ENCODE measurements at regions not wholly inside any gene's neighbourhood (a gene's known extent, or its start where the extent isn't known, plus 50 kb on each side); places are given as distances from the start of the nearest gene placed in this dataset.

DNA sequence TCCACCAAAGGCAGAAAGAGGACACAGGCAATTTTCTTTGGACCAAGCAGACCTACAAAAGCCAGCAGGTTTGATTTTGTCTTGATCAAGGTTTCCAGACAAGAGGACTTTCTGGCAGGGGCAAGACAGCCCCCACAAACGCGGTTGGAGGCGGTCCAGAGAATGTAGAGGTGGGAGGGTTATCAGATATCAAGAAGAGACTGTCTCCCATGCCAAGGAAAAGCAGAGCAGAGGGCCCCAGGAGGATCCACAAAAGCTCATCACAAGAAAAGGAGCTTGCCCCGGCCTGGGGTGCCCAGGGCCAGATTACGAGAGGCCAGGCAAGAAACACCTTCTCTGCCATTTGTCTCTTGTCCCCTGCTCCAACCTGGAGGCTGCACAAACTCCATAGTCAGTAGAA, 538.9 kb downstream of the BNC2 start:
- DNase-seq (ENCODE audit: low spot score) = no peak
- Histone ChIP-seq H3K9ac (ENCODE audit: low read depth in 1 of 2, low read length in 2 of 2) (no peak overlapping the region), H3K9me3 (ENCODE audit: control insufficient read depth in 4 of 4, low read length in 3 of 4) (no peaks in the 10 kb centered on the region), H3K27me3 (ENCODE audit: control insufficient read depth in 4 of 4, insufficient read depth in 4 of 4, low read length in 3 of 4) (no peaks in the 10 kb centered on the region), H3K4me1 (ENCODE audit: control insufficient read depth in 4 of 4, insufficient read depth in 4 of 4, low read length in 3 of 4) (no peaks in the 10 kb centered on the region), H3K4me3 (ENCODE audit: low read depth in 1 of 3, low read length in 3 of 3) (no peak overlapping the region), H3K27ac (ENCODE audit: low read depth in 1 of 2, low read length in 2 of 2) (no peak overlapping the region), H3K36me3 (ENCODE audit: control insufficient read depth in 4 of 4, insufficient read depth in 3 of 4, low read depth in 1 of 4, low read length in 3 of 4) (no peaks in the 10 kb centered on the region)
- WGBS = 82% methylated on average over 5 of the region's 5 CpGs
- TF ChIP-seq EGR1 (IDR thresholded peaks at IDR 0.05; ENCODE audit: low read depth in 2 of 2) = no peak
- no peak for TF ChIP-seq YY1 (IDR thresholded peaks at IDR 0.05)
- no peak for TF ChIP-seq CTCF (IDR thresholded peaks at IDR 0.05; ENCODE audit: low read depth, low read length, missing input control)
- TF ChIP-seq ATF3 (IDR thresholded peaks at IDR 0.05) = no peak
- TF ChIP-seq TAF1 (conservative IDR thresholded peaks at IDR 0.05) = no peak
- TF ChIP-seq JUND (IDR thresholded peaks at IDR 0.05) = no peak
- no peak for TF ChIP-seq HNF4A (conservative IDR thresholded peaks at IDR 0.05)
- no peak for TF ChIP-seq RXRA (IDR thresholded peaks at IDR 0.05)
- no peak for TF ChIP-seq GABPA (IDR thresholded peaks at IDR 0.05 in 1 of 2, conservative IDR thresholded peaks at IDR 0.05 in 1 of 2)
- TF ChIP-seq FOXA1 (IDR thresholded peaks at IDR 0.05) = no peak
- TF ChIP-seq, protein P1, sequence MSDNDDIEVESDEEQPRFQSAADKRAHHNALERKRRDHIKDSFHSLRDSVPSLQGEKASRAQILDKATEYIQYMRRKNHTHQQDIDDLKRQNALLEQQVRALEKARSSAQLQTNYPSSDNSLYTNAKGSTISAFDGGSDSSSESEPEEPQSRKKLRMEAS (IDR thresholded peaks at IDR 0.05) = no peak
- no peak for TF ChIP-seq SP1 (IDR thresholded peaks at IDR 0.05)
- no peak for TF ChIP-seq REST (IDR thresholded peaks at IDR 0.05)
- TF ChIP-seq RAD21 (IDR thresholded peaks at IDR 0.05) = no peak

DNA sequence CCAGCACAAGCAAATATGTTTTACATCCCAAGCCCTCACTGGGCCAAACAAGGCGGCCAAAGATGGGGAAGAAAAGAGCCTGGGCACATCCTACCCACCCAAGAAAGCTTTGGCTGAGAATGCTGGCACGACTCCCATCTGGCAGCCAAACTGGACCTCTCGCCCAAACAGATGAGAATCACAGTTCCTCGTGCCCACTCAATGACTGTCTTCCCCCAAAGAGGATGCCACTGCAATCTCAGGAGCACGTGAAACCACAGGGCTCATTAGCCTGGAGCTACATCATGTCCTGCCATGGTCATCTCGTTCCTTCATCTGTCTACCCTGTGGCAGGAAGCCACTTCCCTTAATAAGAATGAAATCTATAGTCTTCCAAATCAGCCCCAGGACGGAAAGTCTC, 536.8 kb downstream of the BNC2 start:
- Histone ChIP-seq H3K27ac (ENCODE audit: low read depth in 1 of 2, low read length in 2 of 2) (no peak overlapping the region), H3K9ac (ENCODE audit: low read depth in 1 of 2, low read length in 2 of 2) (no peak overlapping the region), H3K9me3 (ENCODE audit: control insufficient read depth in 4 of 4, low read length in 3 of 4) (no peaks in the 10 kb centered on the region), H3K36me3 (ENCODE audit: control insufficient read depth in 4 of 4, insufficient read depth in 3 of 4, low read depth in 1 of 4, low read length in 3 of 4) (no peaks in the 10 kb centered on the region), H3K4me1 (ENCODE audit: control insufficient read depth in 4 of 4, insufficient read depth in 4 of 4, low read length in 3 of 4) (no peaks in the 10 kb centered on the region), H3K27me3 (ENCODE audit: control insufficient read depth in 4 of 4, insufficient read depth in 4 of 4, low read length in 3 of 4) (no peaks in the 10 kb centered on the region), H3K4me3 (ENCODE audit: low read depth in 1 of 3, low read length in 3 of 3) (no peak overlapping the region)
- no peak for TF ChIP-seq RXRA (IDR thresholded peaks at IDR 0.05)
- TF ChIP-seq FOXA2 (IDR thresholded peaks at IDR 0.05) = no peak
- no peak for TF ChIP-seq REST (IDR thresholded peaks at IDR 0.05)
- TF ChIP-seq TAF1 (conservative IDR thresholded peaks at IDR 0.05) = no peak
- TF ChIP-seq CTCF (IDR thresholded peaks at IDR 0.05; ENCODE audit: low read depth, low read length, missing input control) = no peak
- TF ChIP-seq HNF4A (conservative IDR thresholded peaks at IDR 0.05) = no peak
- TF ChIP-seq, protein P1 (IDR thresholded peaks at IDR 0.05) = no peak
- TF ChIP-seq ZBTB33 (IDR thresholded peaks at IDR 0.05) = no peak
- no peak for TF ChIP-seq RAD21 (IDR thresholded peaks at IDR 0.05)
- TF ChIP-seq JUND (IDR thresholded peaks at IDR 0.05) = no peak
- no peak for TF ChIP-seq YY1 (IDR thresholded peaks at IDR 0.05)
- TF ChIP-seq SP1 (IDR thresholded peaks at IDR 0.05) = no peak
- no peak for TF ChIP-seq FOXA1 (IDR thresholded peaks at IDR 0.05)
- no peak for TF ChIP-seq EGR1 (IDR thresholded peaks at IDR 0.05; ENCODE audit: low read depth in 2 of 2)
- no peak for TF ChIP-seq HNF4G (IDR thresholded peaks at IDR 0.05)
- WGBS = 91% methylated on average over 7 of the region's 7 CpGs
- no peak for DNase-seq (ENCODE audit: low spot score)

Data from liver (tissue), 8 donors.